Liver (tissue), 8 donors: ENCODE measurements at regions not wholly inside any gene's neighbourhood (a gene's known extent, or its start where the extent isn't known, plus 50 kb on each side); places are given as distances from the start of the nearest gene placed in this dataset.

Experiments
- DNase-seq: peaks from one replicate; pipeline ENCODE4 v3.0.0-alpha.2; 2017; ENCODE audit warnings: low spot score
- H3K27ac ChIP-seq, 2 donors: one replicate each; pipeline ENCODE4 v1.7.0; 2013; ENCODE audit warnings: inconsistent platforms in 2 of 2, low read length in 2 of 2, control low read depth in 1 of 2, low read depth in 1 of 2, mild to moderate bottlenecking in 1 of 2
- H3K27me3 ChIP-seq, 4 donors: one replicate each; pipeline versions ENCODE4 v1.6.1 to v1.7.0; 2013; ENCODE audit warnings: low read length in 3 of 4, inconsistent platforms in 1 of 4, mild to moderate bottlenecking in 1 of 4, moderate library complexity in 1 of 4; ENCODE audit not compliant: control insufficient read depth in 4 of 4, insufficient read depth in 4 of 4
- H3K36me3 ChIP-seq, 4 donors: one replicate each; pipeline versions ENCODE4 v1.6.1 to v1.7.0; 2013; ENCODE audit warnings: low read length in 3 of 4, mild to moderate bottlenecking in 3 of 4, low read depth in 1 of 4, moderate library complexity in 1 of 4; ENCODE audit not compliant: control insufficient read depth in 4 of 4, insufficient read depth in 3 of 4
- H3K4me1 ChIP-seq, 4 donors: one replicate each; pipeline versions ENCODE4 v1.6.1 to v1.7.0; 2013; ENCODE audit warnings: low read length in 3 of 4, mild to moderate bottlenecking in 3 of 4, moderate library complexity in 1 of 4; ENCODE audit not compliant: control insufficient read depth in 4 of 4, insufficient read depth in 4 of 4
- H3K4me3 ChIP-seq, 3 donors: one replicate each; pipeline versions ENCODE4 v1.6.1 to v1.7.0; 2013; ENCODE audit warnings: low read length in 3 of 3, control low read depth in 1 of 3, low read depth in 1 of 3, mild to moderate bottlenecking in 1 of 3
- H3K9ac ChIP-seq, 2 donors: one replicate each; pipeline ENCODE4 v1.7.0; 2013; ENCODE audit warnings: low read length in 2 of 2, mild to moderate bottlenecking in 2 of 2, moderate library complexity in 2 of 2, control low read depth in 1 of 2, low read depth in 1 of 2
- H3K9me3 ChIP-seq, 4 donors: one replicate each; pipeline versions ENCODE4 v1.6.1 to v1.7.0; 2013; ENCODE audit warnings: low read length in 3 of 4; ENCODE audit not compliant: control insufficient read depth in 4 of 4
- CTCF ChIP-seq: fragments of 150-350 bp; IDR thresholded peaks from 2 replicates; pipeline ENCODE4 v1.5.1; 2017; ENCODE audit warnings: improper control_type of control experiment, low read depth, low read length; ENCODE audit not compliant: missing input control
- EGR1 ChIP-seq, 2 donors: IDR thresholded peaks; 2 replicates each; pipeline ENCODE4 v1.6.1; 2016 to 2018; ENCODE audit warnings: antibody characterized with exemption in 2 of 2, low read depth in 2 of 2
- FOXA1 ChIP-seq: IDR thresholded peaks from 2 replicates; pipeline ENCODE4 v1.6.1; 2016; ENCODE audit warnings: antibody characterized with exemption
- GABPA ChIP-seq, 2 donors: IDR thresholded peaks in 1 of 2; conservative IDR thresholded peaks in 1 of 2; 2 replicates each; pipeline ENCODE4 v1.6.1; 2016; ENCODE audit warnings: antibody characterized with exemption in 2 of 2, mild to moderate bottlenecking in 1 of 2, moderate library complexity in 1 of 2
- HNF4A ChIP-seq, 2 donors: conservative IDR thresholded peaks; 2 replicates each; pipeline ENCODE4 v1.6.1; 2016; ENCODE audit warnings: antibody characterized with exemption in 2 of 2, mild to moderate bottlenecking in 2 of 2
- HNF4G ChIP-seq: IDR thresholded peaks from 2 replicates; pipeline ENCODE4 v1.6.1; 2016; ENCODE audit warnings: antibody characterized with exemption
- JUND ChIP-seq, 2 donors: IDR thresholded peaks; 2 replicates each; pipeline ENCODE4 v1.6.1; 2016; ENCODE audit warnings: antibody characterized with exemption in 2 of 2
- NR2F2 ChIP-seq: IDR thresholded peaks from 2 replicates; pipeline ENCODE4 v1.6.1; 2016; ENCODE audit warnings: antibody characterized with exemption
- RAD21 ChIP-seq, 2 donors: IDR thresholded peaks; 2 replicates each; pipeline ENCODE4 v1.6.1; 2016; ENCODE audit warnings: antibody characterized with exemption in 2 of 2, mild to moderate bottlenecking in 2 of 2
- RXRA ChIP-seq, 2 donors: IDR thresholded peaks; 2 replicates each; pipeline ENCODE4 v1.6.1; 2017 to 2018; ENCODE audit warnings: antibody characterized with exemption in 2 of 2, mild to moderate bottlenecking in 1 of 2
- SP1 ChIP-seq: IDR thresholded peaks from 2 replicates; pipeline ENCODE4 v1.6.1; 2018; ENCODE audit warnings: antibody characterized with exemption, mild to moderate bottlenecking
- TAF1 ChIP-seq: conservative IDR thresholded peaks from 2 replicates; pipeline ENCODE4 v1.6.1; 2016; ENCODE audit warnings: antibody characterized with exemption, mild to moderate bottlenecking
- WGBS: extraction: QIAGEN DNeasy Blood & Tissue Kit; methylation state at CpG from one replicate; pipeline ENCODE4 v1.1.7; 2013; 5-methylcytosine and 5-hydroxymethylcytosine counted together
- TF ChIP-seq, protein P1 (sequence below): IDR thresholded peaks from 2 replicates; pipeline ENCODE4 v1.6.1; 2016; ENCODE audit warnings: antibody characterized with exemption
- TF ChIP-seq, protein P2 (sequence below): IDR thresholded peaks from 2 replicates; pipeline ENCODE4 v1.6.1; 2016; ENCODE audit warnings: antibody characterized with exemption, mild to moderate bottlenecking
- donor health status: healthy.
- donor health status: healthy.
- donor health status: healthy.
- donor health status: healthy.
- donor health status: healthy.

DNA sequence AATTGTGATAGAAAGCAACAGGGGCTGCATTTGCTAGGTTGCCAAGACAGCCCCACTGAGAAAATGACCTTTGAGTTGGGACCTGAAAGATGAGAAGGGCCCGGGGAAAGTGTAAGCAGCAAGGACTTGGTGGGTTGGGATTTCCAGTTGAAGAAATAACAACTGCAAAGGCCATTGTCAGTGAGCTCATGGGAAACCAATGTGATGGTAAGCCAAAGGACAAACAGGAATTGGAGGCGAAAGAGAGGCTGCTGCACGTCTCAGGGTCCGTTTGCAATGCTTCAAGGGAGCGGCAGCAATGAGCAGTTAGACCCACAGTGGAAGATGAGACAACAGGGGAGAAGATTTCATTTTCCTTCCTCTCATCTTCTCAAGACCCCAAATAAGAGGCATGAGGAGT, 51.5 kb upstream of the RGPD4 start:
- Histone ChIP-seq H3K27me3 (no peaks in the 10 kb centered on the region), H3K9me3 (no peaks in the 10 kb centered on the region)
- no peak for DNase-seq

DNA sequence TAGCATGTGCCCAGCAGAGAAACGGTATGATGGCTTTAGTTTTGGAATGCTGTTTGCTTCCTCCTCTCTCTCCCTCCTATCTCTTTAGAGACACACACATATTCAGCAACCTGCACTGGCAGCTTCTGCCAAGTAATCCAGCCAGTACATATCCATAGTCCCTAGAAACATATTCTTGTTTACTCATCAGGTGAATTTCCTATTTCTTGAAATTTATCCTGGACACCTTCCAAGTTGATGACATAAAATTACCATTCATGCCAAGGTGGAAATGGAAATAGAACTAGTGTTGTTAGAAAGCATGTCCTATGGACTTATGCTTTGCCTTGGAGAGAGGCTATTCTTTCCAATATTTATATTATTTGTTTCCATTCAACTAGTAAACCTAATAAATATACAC, 50.9 kb upstream of the RGPD4 start:
- 30% methylated on average over 1 of the region's 1 CpG for WGBS
- Histone ChIP-seq H3K4me3 (no peak overlapping the region), H3K27me3 (no peaks in the 10 kb centered on the region), H3K4me1 (no peaks in the 10 kb centered on the region), H3K9me3 (no peaks in the 10 kb centered on the region), H3K9ac (no peak overlapping the region), H3K27ac (no peak overlapping the region), H3K36me3 (no peaks in the 10 kb centered on the region)
- no peak for DNase-seq
- TF ChIP-seq TAF1 (no peak), RXRA (IDR thresholded peaks at IDR 0.05) (no peak)

More for the DNA sequence above, 51.5 kb upstream of the RGPD4 start:
- Histone ChIP-seq H3K36me3 (no peaks in the 10 kb centered on the region), H3K4me3 (no peak overlapping the region), H3K27ac (no peak overlapping the region), H3K4me1 (no peaks in the 10 kb centered on the region), H3K9ac (no peak overlapping the region)
- TF ChIP-seq TAF1 (no peak), NR2F2 (no peak), SP1 (no peak), EGR1 (IDR thresholded peaks at IDR 0.05; ENCODE audit: low read depth in 2 of 2) (no peak), JUND (IDR thresholded peaks at IDR 0.05) (no peak), RAD21 (IDR thresholded peaks at IDR 0.05) (no peak), RXRA (IDR thresholded peaks at IDR 0.05) (no peak), FOXA1 (no peak), CTCF (no peak), HNF4G (no peak), HNF4A (conservative IDR thresholded peaks at IDR 0.05) (no peak), GABPA (IDR thresholded peaks at IDR 0.05 in 1 of 2, conservative IDR thresholded peaks at IDR 0.05 in 1 of 2) (no peak)
- TF ChIP-seq, protein P1, sequence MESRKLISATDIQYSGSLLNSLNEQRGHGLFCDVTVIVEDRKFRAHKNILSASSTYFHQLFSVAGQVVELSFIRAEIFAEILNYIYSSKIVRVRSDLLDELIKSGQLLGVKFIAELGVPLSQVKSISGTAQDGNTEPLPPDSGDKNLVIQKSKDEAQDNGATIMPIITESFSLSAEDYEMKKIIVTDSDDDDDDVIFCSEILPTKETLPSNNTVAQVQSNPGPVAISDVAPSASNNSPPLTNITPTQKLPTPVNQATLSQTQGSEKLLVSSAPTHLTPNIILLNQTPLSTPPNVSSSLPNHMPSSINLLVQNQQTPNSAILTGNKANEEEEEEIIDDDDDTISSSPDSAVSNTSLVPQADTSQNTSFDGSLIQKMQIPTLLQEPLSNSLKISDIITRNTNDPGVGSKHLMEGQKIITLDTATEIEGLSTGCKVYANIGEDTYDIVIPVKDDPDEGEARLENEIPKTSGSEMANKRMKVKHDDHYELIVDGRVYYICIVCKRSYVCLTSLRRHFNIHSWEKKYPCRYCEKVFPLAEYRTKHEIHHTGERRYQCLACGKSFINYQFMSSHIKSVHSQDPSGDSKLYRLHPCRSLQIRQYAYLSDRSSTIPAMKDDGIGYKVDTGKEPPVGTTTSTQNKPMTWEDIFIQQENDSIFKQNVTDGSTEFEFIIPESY, result no peak
- TF ChIP-seq, protein P2, sequence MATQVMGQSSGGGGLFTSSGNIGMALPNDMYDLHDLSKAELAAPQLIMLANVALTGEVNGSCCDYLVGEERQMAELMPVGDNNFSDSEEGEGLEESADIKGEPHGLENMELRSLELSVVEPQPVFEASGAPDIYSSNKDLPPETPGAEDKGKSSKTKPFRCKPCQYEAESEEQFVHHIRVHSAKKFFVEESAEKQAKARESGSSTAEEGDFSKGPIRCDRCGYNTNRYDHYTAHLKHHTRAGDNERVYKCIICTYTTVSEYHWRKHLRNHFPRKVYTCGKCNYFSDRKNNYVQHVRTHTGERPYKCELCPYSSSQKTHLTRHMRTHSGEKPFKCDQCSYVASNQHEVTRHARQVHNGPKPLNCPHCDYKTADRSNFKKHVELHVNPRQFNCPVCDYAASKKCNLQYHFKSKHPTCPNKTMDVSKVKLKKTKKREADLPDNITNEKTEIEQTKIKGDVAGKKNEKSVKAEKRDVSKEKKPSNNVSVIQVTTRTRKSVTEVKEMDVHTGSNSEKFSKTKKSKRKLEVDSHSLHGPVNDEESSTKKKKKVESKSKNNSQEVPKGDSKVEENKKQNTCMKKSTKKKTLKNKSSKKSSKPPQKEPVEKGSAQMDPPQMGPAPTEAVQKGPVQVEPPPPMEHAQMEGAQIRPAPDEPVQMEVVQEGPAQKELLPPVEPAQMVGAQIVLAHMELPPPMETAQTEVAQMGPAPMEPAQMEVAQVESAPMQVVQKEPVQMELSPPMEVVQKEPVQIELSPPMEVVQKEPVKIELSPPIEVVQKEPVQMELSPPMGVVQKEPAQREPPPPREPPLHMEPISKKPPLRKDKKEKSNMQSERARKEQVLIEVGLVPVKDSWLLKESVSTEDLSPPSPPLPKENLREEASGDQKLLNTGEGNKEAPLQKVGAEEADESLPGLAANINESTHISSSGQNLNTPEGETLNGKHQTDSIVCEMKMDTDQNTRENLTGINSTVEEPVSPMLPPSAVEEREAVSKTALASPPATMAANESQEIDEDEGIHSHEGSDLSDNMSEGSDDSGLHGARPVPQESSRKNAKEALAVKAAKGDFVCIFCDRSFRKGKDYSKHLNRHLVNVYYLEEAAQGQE, result no peak
- WGBS, result 43% methylated on average over 5 of the region's 5 CpGs
